CD4-positive, alpha-beta memory T cell (primary cell): ENCODE measurements at regions not wholly inside any gene's neighbourhood (a gene's known extent, or its start where the extent isn't known, plus 50 kb on each side); places are given as distances from the start of the nearest gene placed in this dataset.
"Not testable (repeated sequence)": the region's sequence is repeated elsewhere in the genome, so short reads cannot be mapped to it uniquely, and the experiment has no call there.

Experiments used
- CTCF ChIA-PET: fragments of 350-600 bp; sonication (Branson Sonifier 250); formaldehyde crosslinking; loops from one replicate; lab custom pipeline; 2021; ENCODE audit warnings: inconsistent platforms; ENCODE audit not compliant: partially characterized antibody; lab: Charles Lee
- POLR2A ChIA-PET: fragments of 350-600 bp; sonication (Branson Sonifier 250); formaldehyde crosslinking; loops from one replicate; lab custom pipeline; 2021; ENCODE audit not compliant: partially characterized antibody; lab: Charles Lee
- DNase-seq, 5 donors: peaks; one replicate each; pipeline versions ENCODE4 v3.0.0 to v3.0.0-alpha.2; 2020 to 2022; ENCODE audit warnings: mixed read lengths in 1 of 5
- H3K27ac ChIP-seq: one replicate; pipeline ENCODE4 v1.7.0; 2013; ENCODE audit warnings: low read depth, low read length
- H3K27me3 ChIP-seq: 2 replicates; pipeline ENCODE4 v1.7.0; 2013; ENCODE audit warnings: mild to moderate bottlenecking, low read length, moderate library complexity; ENCODE audit not compliant: insufficient read depth
- H3K36me3 ChIP-seq: 2 replicates; pipeline ENCODE4 v1.7.0; 2013; ENCODE audit warnings: mild to moderate bottlenecking, low read length, moderate library complexity; ENCODE audit not compliant: insufficient read depth
- H3K4me1 ChIP-seq: 2 replicates; pipeline ENCODE4 v1.7.0; 2013; ENCODE audit warnings: mild to moderate bottlenecking, low read length, moderate library complexity; ENCODE audit not compliant: insufficient read depth
- H3K4me3 ChIP-seq, 2 donors: one replicate each; pipeline ENCODE4 v1.7.0; 2013; ENCODE audit warnings: low read length in 2 of 2, mild to moderate bottlenecking in 1 of 2
- H3K9me3 ChIP-seq, 2 donors: one replicate each; pipeline ENCODE4 v1.7.0; 2013; ENCODE audit warnings: low read length in 2 of 2, control low read depth in 1 of 2; ENCODE audit not compliant: control insufficient read depth in 1 of 2
- H3K27ac Mint-ChIP-seq, 7 donors: one replicate each; pipeline ENCODE4 v1.8.0; 2020 to 2021; ENCODE audit warnings: mixed read lengths in 7 of 7, mild to moderate bottlenecking in 6 of 7, inconsistent platforms in 3 of 7, moderate library complexity in 3 of 7
- H3K27me3 Mint-ChIP-seq, 2 donors: one replicate each; pipeline ENCODE4 v1.8.0; 2020 to 2021; ENCODE audit warnings: mixed read lengths in 2 of 2
- H3K36me3 Mint-ChIP-seq, 2 donors: one replicate each; pipeline ENCODE4 v1.8.0; 2020 to 2021; ENCODE audit warnings: mixed read lengths in 2 of 2, inconsistent platforms in 1 of 2, mild to moderate bottlenecking in 1 of 2
- H3K4me1 Mint-ChIP-seq, 4 donors: one replicate each; pipeline ENCODE4 v1.8.0; 2020 to 2021; ENCODE audit warnings: mixed read lengths in 4 of 4, mild to moderate bottlenecking in 1 of 4
- H3K4me3 Mint-ChIP-seq, 8 donors: one replicate each; pipeline ENCODE4 v1.8.0; 2020 to 2021; ENCODE audit warnings: mixed read lengths in 8 of 8, mild to moderate bottlenecking in 7 of 8, moderate library complexity in 6 of 8, inconsistent platforms in 3 of 8
- H3K9me3 Mint-ChIP-seq, 8 donors: one replicate each; pipeline ENCODE4 v1.8.0; 2020 to 2021; ENCODE audit warnings: mixed read lengths in 8 of 8, mild to moderate bottlenecking in 5 of 8, inconsistent platforms in 3 of 8, moderate library complexity in 1 of 8
- intact Hi-C: fragments of 100-400 bp; cut with micrococcal nuclease; formaldehyde crosslinking; loops from one replicate; pipeline ENCODE4 v1.15.1; 2023

DNA sequence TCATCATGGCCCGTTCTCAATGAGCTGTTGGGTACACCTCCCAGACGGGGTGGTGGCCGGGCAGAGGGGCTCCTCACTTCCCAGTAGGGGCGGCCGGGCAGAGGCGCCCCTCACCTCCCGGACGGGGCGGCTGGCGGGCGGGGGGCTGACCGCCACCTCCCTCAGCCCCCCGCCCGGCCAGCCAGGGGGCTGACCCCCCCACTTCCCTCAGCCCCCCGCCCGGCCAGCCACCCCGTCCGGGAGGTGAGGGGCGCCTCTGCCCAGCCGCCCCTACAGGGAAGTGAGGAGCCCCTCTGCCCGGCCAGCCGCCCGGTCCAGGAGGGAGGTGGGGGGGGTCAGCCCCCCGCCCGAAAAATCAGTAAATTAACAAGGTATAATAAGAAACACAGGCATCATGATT lies 678.2 kb downstream of the PLOD2 start:
- H3K4me1 Mint-ChIP-seq, H3K4me1 ChIP-seq, H3K27me3 Mint-ChIP-seq, CTCF ChIA-PET, H3K4me3 ChIP-seq, H3K4me3 Mint-ChIP-seq, POLR2A ChIA-PET, intact Hi-C loops, H3K27ac ChIP-seq, H3K36me3 Mint-ChIP-seq, H3K27me3 ChIP-seq, H3K9me3 ChIP-seq, H3K27ac Mint-ChIP-seq, DNase-seq, H3K36me3 ChIP-seq: not testable (repeated sequence)
- peaks cover 0 to 15% (median 4%) of the 10 kb centered on the region in 8 donors for H3K9me3 Mint-ChIP-seq

DNA sequence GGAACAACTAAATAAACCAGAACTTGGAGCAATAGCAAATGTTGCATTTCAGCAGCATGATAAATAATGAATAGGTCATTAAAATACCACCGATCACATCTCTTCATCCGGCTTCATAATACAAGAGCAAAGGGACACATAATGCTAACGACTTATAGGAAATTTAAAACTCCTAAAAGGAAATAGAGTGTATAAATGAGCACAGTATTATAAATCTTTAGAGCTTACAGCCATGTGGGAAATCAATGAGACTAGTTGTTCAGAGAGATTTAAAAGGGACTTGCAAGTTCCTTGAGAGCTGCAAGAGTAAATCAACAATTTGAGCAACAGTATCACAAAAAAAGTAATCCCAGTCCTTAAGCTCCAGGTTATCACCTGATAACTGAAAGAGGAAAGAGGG lies 677.0 kb downstream of the PLOD2 start:
- ChIA-PET POLR2A (no interaction called here), CTCF (no interaction called here)
- peaks cover 0 to 13% (median 4%) of the 10 kb centered on the region in 8 donors for H3K9me3 Mint-ChIP-seq

GRCh38 chr3:145489011-145489410 lies 672.0 kb downstream of the PLOD2 start:
- H3K27ac ChIP-seq: no peak overlapping the region
- Mint-ChIP-seq H3K4me1 (no peaks in the 10 kb centered on the region), H3K9me3 (peaks cover 0 to 13% (median under 1%) of the 10 kb centered on the region in 8 donors), H3K36me3 (no peaks in the 10 kb centered on the region), H3K27me3 (no peaks in the 10 kb centered on the region), H3K4me3 (no peak overlapping the region), H3K27ac (no peak overlapping the region)
- H3K4me1 ChIP-seq: no peaks in the 10 kb centered on the region
- POLR2A ChIA-PET: no interaction called here
- no peaks in the 10 kb centered on the region for H3K9me3 ChIP-seq
- intact Hi-C loops: no loop called here
- no peaks in the 10 kb centered on the region for H3K27me3 ChIP-seq
- no peak for DNase-seq
- no peaks in the 10 kb centered on the region for H3K36me3 ChIP-seq
- no peak overlapping the region for H3K4me3 ChIP-seq
- CTCF ChIA-PET: no interaction called here

More for the DNA sequence above, 677.0 kb downstream of the PLOD2 start:
- H3K4me1 Mint-ChIP-seq: no peaks in the 10 kb centered on the region
- H3K4me3 ChIP-seq: no peak overlapping the region
- H3K4me1 ChIP-seq: no peaks in the 10 kb centered on the region
- no peaks in the 10 kb centered on the region for H3K9me3 ChIP-seq
- DNase-seq: no peak
- no peak overlapping the region for H3K4me3 Mint-ChIP-seq
- H3K36me3 Mint-ChIP-seq: no peaks in the 10 kb centered on the region
- no peak overlapping the region for H3K27ac ChIP-seq
- intact Hi-C loops: no loop called here
- H3K36me3 ChIP-seq: no peaks in the 10 kb centered on the region
- no peaks in the 10 kb centered on the region for H3K27me3 Mint-ChIP-seq
- H3K27me3 ChIP-seq: no peaks in the 10 kb centered on the region
- no peak overlapping the region for H3K27ac Mint-ChIP-seq

DNA sequence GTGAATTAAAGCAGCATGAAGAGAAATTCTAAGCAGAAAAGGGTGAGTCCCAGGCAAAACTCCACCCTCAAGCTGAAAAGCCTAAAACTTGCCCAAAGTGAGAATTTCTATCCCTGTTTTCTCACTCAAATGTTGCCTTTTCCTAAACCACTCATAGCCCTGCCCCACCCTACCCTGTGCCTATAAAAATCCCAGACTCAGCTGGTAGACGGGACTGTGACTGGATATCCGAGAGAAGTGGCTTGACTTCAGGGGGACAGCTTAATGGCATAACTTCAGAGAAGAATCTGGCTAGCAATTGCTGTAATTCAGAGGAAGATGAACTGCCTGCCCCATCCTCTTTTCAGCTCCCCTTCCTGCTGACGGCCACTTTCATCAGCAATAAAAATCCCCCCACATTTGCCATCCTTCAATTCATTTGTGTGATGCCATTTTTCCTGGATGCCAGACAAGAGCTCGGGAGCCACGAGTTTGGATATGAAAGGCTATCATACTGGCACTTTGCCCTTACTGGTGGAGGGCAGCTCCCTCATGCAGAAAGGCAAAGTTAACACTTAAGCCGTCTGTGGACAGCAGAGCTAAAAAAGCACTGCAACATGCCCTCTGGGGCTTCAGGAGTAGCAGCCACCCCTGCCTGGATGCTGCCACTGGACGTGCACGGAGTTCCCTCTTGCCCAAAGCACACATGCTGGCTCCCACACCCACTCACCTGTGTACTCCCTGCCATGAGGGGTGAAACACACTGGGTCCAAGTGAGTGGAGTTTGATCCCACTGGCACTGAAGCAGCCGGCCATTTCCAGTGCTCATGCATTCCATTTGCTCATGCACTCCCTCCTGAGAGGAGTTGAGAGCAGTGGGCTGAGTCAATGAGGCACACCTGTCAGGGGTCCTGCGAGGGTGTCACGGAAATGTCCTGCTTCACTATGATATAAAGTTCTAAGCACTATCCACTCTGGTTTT lies 670.6 kb downstream of the PLOD2 start:
- no peaks in the 10 kb centered on the region for H3K4me1 ChIP-seq
- Mint-ChIP-seq H3K27me3 (no peaks in the 10 kb centered on the region), H3K36me3 (no peaks in the 10 kb centered on the region), H3K4me1 (no peaks in the 10 kb centered on the region), H3K9me3 (peaks cover 0 to 9% (median under 1%) of the 10 kb centered on the region in 8 donors), H3K27ac (no peak overlapping the region), H3K4me3 (no peak overlapping the region)
- DNase-seq: no peak
- POLR2A ChIA-PET: no interaction called here
- no peak overlapping the region for H3K4me3 ChIP-seq
- intact Hi-C loops: no loop called here
- no peaks in the 10 kb centered on the region for H3K9me3 ChIP-seq
- H3K27ac ChIP-seq: no peak overlapping the region
- H3K36me3 ChIP-seq: no peaks in the 10 kb centered on the region
- CTCF ChIA-PET: no interaction called here
- H3K27me3 ChIP-seq: no peaks in the 10 kb centered on the region

DNA sequence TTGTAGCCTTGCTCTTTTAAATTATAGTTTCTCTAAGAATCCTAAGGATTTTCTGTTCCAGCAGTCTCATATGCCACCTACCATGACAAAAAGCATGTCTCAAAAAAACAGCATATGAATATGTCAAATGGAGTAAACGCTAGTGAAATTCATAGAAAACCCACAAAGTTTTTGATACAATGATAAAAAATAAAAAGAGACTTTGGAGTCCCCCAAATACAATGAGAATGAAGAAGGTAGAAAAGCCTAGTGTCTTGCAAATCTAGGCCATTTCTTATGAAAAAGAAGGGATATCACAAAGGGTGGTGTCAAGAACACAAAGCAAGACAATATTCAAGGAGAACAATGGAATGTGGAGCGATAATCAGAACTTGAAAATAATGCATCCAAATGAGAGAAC lies 668.5 kb downstream of the PLOD2 start:
- no peaks in the 10 kb centered on the region for H3K27me3 Mint-ChIP-seq
- H3K4me1 ChIP-seq: no peaks in the 10 kb centered on the region
- H3K36me3 Mint-ChIP-seq: no peaks in the 10 kb centered on the region
- no peak overlapping the region for H3K27ac Mint-ChIP-seq
- DNase-seq: no peak
- ChIA-PET POLR2A (no interaction called here), CTCF (no interaction called here)
- no peak overlapping the region for H3K27ac ChIP-seq
- H3K4me1 Mint-ChIP-seq: no peaks in the 10 kb centered on the region
- H3K27me3 ChIP-seq: no peaks in the 10 kb centered on the region
- intact Hi-C loops: no loop called here
- H3K9me3 ChIP-seq: no peaks in the 10 kb centered on the region
- no peak overlapping the region for H3K4me3 Mint-ChIP-seq
- no peaks in the 10 kb centered on the region for H3K36me3 ChIP-seq
- peaks cover 0 to 9% (median 2%) of the 10 kb centered on the region in 8 donors for H3K9me3 Mint-ChIP-seq
- H3K4me3 ChIP-seq: no peak overlapping the region

DNA sequence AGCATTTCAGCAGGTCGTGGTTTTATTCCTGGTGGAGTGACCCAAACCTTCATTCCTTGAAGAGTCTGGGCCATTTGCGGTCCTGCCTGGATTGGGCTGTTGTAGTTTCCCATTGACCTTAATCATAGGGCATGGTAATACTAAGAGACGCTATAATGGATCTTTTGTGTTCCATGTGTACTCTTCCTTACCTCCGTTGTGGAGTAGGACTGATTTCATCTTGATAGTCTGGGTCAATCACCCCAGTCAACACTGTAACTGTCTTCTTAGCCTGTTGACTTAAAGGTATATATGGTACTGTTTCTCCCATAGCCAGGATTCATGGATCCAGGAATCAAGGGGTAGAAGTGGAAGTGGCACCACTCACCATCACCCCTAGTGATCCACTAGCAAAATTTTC lies 643.6 kb downstream of the PLOD2 start:
- H3K27ac ChIP-seq, H3K36me3 Mint-ChIP-seq, H3K9me3 Mint-ChIP-seq, H3K4me1 Mint-ChIP-seq, DNase-seq, H3K9me3 ChIP-seq, H3K36me3 ChIP-seq, H3K4me3 Mint-ChIP-seq, H3K27ac Mint-ChIP-seq, H3K27me3 Mint-ChIP-seq, CTCF ChIA-PET, intact Hi-C loops, H3K4me3 ChIP-seq, H3K4me1 ChIP-seq, POLR2A ChIA-PET, H3K27me3 ChIP-seq: not testable (repeated sequence)

- intact Hi-C loops: no loop called here
Observed at GRCh38 chr3:145518639-145519038, 642.3 kb downstream of the PLOD2 start.

More at GRCh38 chr3:145518639-145519038, 642.3 kb downstream of the PLOD2 start:
- no peaks in the 10 kb centered on the region for H3K36me3 Mint-ChIP-seq
- no peaks in the 10 kb centered on the region for H3K4me1 Mint-ChIP-seq
- Histone ChIP-seq H3K36me3 (no peaks in the 10 kb centered on the region), H3K27me3 (no peaks in the 10 kb centered on the region), H3K27ac (no peak overlapping the region), H3K4me1 (no peaks in the 10 kb centered on the region), H3K9me3 (no peaks in the 10 kb centered on the region), H3K4me3 (no peak overlapping the region)
- peaks cover 0 to 10% (median under 1%) of the 10 kb centered on the region in 8 donors for H3K9me3 Mint-ChIP-seq
- POLR2A ChIA-PET: no interaction called here
- CTCF ChIA-PET: no interaction called here
- no peak overlapping the region for H3K27ac Mint-ChIP-seq
- H3K4me3 Mint-ChIP-seq: no peak overlapping the region
- DNase-seq: no peak
- no peaks in the 10 kb centered on the region for H3K27me3 Mint-ChIP-seq
